ENCODE measurements at regions not wholly inside any gene's neighbourhood (a gene's known extent, or its start where the extent isn't known, plus 50 kb on each side); places are given as distances from the start of the nearest gene placed in this dataset.

DNA sequence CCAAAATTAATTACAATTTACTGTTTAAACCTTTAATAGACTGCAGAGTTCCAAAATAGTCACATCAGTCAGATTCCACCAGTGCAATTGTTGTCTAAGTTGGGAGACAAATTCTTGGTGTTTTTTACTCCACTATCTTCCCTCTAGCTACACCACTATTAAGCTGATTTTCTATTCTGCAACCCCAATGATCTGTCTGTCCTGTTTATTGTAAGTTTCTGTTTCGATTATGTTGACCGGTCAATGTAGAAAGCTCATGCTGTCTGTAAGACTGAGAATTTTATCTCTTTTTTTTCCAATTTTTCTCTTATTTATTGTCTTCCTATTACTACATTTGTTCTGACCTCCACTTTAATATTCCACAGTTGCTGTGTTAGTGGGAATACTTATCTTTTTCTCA, 557.5 kb downstream of the SH2D4B start (continued):
- no peak for TF ChIP-seq CREB1 (IDR thresholded peaks at IDR 0.05)
- no peak for TF ChIP-seq SIX5 (IDR thresholded peaks at IDR 0.05; ENCODE audit: low read depth, low read length)
- TF ChIP-seq NANOG (IDR thresholded peaks at IDR 0.05; ENCODE audit: insufficient read depth, low read depth, low read length, poor library complexity, severe bottlenecking) = no peak
- TF ChIP-seq ASH2L (IDR thresholded peaks at IDR 0.05; ENCODE audit: low read length) = no peak
- no peak for TF ChIP-seq CTBP2 (IDR thresholded peaks at IDR 0.05; ENCODE audit: borderline replicate concordance, insufficient read depth, insufficient read length, low read length)
- TF ChIP-seq SIRT6 (IDR thresholded peaks at IDR 0.05; ENCODE audit: low read length) = no peak
